ENCODE measurements at regions not wholly inside any gene's neighbourhood (a gene's known extent, or its start where the extent isn't known, plus 50 kb on each side); places are given as distances from the start of the nearest gene placed in this dataset.

- no peak for TF ChIP-seq ZNF717 (CRISPR knock-in tag; IDR thresholded peaks at IDR 0.05)
- no peak for TF ChIP-seq EZH2 (IDR thresholded peaks at IDR 0.05; ENCODE audit: borderline replicate concordance, low read depth, low read length)
These were observed 99.9 kb upstream of the PRDX6 start for GRCh38 chr1:173377266-173377665.
